ENCODE measurements at regions not wholly inside any gene's neighbourhood (a gene's known extent, or its start where the extent isn't known, plus 50 kb on each side); places are given as distances from the start of the nearest gene placed in this dataset.

DNA sequence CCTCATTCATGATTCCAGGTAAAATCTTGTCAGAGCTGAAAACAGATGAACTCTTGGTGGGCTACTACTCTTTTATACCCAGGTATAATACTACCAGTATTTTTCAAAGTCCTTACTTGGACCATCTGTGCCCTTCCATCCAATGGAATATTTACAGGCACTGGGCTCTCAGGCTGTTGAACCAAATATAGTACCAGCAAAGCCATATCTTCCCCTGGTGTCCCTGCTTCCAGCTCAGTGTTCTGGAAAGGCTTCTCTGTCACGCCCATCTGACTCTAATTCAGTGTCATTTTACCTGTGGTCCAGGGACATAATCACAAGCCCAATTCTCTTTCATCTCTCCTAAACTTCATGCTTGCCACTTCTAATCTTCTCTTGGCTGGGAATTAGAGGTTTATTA is 119.2 kb upstream of the STK17B start:
- no peak overlapping the region for H3K27ac Mint-ChIP-seq

DNA sequence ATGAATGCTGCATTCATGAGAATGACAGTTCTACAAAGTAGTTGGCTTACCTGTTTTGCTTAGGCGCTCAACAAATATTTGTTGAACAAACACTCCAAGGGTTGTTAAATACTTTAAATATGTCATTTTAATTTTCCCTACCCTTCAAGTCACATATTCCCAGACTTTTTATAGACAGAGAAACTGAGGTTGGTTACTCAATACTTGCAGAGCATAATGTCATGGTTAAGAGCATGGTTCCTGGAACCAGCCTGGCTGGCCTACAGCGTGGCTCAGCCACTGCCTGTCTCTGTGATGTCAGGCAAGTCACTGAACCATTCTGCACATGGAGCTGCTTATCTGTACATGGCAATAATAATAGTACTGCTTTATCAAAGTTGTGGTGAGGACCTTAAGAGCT is 120.0 kb upstream of the STK17B start:
- no peaks in the 10 kb centered on the region for H3K9me3 ChIP-seq (ENCODE audit: low read depth)
- no peaks in the 10 kb centered on the region for H3K79me2 ChIP-seq (ENCODE audit: low read depth)
- Mint-ChIP-seq H3K36me3 (peaks cover 3% of the 10 kb centered on the region), H3K9me3 (no peaks in the 10 kb centered on the region), H3K4me1 (peaks cover 3% of the 10 kb centered on the region), H3K4me3 (no peak overlapping the region), H3K27ac (no peak overlapping the region), H3K27me3 (ENCODE audit: insufficient read depth, low read depth) (no peaks in the 10 kb centered on the region)
- H3K36me3 ChIP-seq: no peaks in the 10 kb centered on the region
- no peak overlapping the region for H3K4me2 ChIP-seq
- H3K4me1 ChIP-seq: no peaks in the 10 kb centered on the region
- H4K20me1 ChIP-seq (ENCODE audit: low read depth): no peaks in the 10 kb centered on the region
- H3F3A ChIP-seq (ENCODE audit: low read depth): no peaks in the 10 kb centered on the region
- no peak overlapping the region for H3K27ac ChIP-seq
- no peak overlapping the region for H3K9ac ChIP-seq
- no peaks in the 10 kb centered on the region for H3K27me3 ChIP-seq
- DNase-seq (ENCODE audit: low spot score): no peak
- no peak overlapping the region for H2AFZ ChIP-seq (replicated peaks)
- no peak overlapping the region for H3K4me3 ChIP-seq
- no peak for TF ChIP-seq EZH2phosphoT487 (IDR thresholded peaks at IDR 0.05)
- TF ChIP-seq EZH2 (IDR thresholded peaks at IDR 0.05): no peak
- TF ChIP-seq, protein P1, sequence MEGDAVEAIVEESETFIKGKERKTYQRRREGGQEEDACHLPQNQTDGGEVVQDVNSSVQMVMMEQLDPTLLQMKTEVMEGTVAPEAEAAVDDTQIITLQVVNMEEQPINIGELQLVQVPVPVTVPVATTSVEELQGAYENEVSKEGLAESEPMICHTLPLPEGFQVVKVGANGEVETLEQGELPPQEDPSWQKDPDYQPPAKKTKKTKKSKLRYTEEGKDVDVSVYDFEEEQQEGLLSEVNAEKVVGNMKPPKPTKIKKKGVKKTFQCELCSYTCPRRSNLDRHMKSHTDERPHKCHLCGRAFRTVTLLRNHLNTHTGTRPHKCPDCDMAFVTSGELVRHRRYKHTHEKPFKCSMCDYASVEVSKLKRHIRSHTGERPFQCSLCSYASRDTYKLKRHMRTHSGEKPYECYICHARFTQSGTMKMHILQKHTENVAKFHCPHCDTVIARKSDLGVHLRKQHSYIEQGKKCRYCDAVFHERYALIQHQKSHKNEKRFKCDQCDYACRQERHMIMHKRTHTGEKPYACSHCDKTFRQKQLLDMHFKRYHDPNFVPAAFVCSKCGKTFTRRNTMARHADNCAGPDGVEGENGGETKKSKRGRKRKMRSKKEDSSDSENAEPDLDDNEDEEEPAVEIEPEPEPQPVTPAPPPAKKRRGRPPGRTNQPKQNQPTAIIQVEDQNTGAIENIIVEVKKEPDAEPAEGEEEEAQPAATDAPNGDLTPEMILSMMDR (IDR thresholded peaks at IDR 0.05): no peak

More for the DNA sequence above, 119.2 kb upstream of the STK17B start:
- no peak overlapping the region for H2AFZ ChIP-seq (replicated peaks)
- H3K9me3 ChIP-seq (ENCODE audit: low read depth): no peaks in the 10 kb centered on the region
- H3K4me3 ChIP-seq: no peak overlapping the region
- Mint-ChIP-seq H3K9me3 (no peaks in the 10 kb centered on the region), H3K36me3 (peaks cover 3% of the 10 kb centered on the region), H3K4me1 (peaks cover 3% of the 10 kb centered on the region), H3K27me3 (ENCODE audit: insufficient read depth, low read depth) (no peaks in the 10 kb centered on the region), H3K4me3 (no peak overlapping the region)
- no peak overlapping the region for H3K9ac ChIP-seq
- DNase-seq (ENCODE audit: low spot score): no peak
- H3K27me3 ChIP-seq: no peaks in the 10 kb centered on the region
- no peak overlapping the region for H3K27ac ChIP-seq
- H3F3A ChIP-seq (ENCODE audit: low read depth): no peaks in the 10 kb centered on the region
- TF ChIP-seq, protein P1 (IDR thresholded peaks at IDR 0.05): no peak
- no peak for TF ChIP-seq EZH2phosphoT487 (IDR thresholded peaks at IDR 0.05)
- no peaks in the 10 kb centered on the region for H4K20me1 ChIP-seq (ENCODE audit: low read depth)
- H3K4me1 ChIP-seq: no peaks in the 10 kb centered on the region
- H3K79me2 ChIP-seq (ENCODE audit: low read depth): no peaks in the 10 kb centered on the region
- no peaks in the 10 kb centered on the region for H3K36me3 ChIP-seq
- no peak overlapping the region for H3K4me2 ChIP-seq

DNA sequence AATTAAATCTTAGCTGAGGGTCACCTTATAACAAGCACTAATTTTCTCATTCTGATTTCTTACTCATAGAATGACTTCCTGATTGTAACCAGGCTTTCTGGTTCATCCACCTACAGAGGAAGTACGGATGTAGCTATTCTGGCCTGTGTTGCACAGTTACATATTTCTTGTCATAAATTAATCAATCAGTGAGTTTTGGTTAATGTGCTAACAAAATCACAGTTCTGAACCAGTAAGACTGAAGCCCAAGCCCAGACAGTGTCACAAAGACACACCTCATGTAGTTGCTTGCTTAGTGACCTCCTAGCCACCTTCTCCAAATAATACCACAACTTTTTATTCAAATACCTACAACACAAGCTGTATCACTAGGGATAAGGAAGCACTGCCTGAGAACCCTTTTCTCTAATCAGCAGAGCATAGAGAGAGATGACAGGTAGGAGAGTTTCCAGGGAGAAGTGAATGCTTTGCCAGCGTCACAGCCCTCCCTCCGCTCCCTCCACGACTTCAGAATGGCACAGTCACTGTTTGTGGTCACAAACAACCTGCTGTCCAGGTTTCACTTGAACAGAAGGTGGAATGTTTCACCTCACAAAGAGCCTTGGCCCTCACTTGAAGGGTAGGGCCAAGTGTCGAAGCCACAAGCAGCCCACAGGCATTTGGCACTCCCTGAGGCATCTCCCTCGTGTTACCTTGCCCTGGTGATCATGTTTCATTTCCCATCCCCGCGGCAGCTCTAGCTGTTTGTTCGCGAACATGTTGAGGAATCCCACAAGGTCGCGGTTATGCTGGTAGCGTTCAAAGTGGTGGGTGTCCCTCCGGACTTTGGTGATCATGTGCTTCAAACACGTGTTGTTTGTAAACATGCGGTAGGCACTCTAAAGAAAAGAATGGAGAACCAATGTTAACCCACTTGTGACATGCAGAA is 120.8 kb upstream of the STK17B start:
- no peak overlapping the region for H3K27ac Mint-ChIP-seq
- no peaks in the 10 kb centered on the region for H3K27me3 Mint-ChIP-seq (ENCODE audit: insufficient read depth, low read depth)
- no peak overlapping the region for H2AFZ ChIP-seq (replicated peaks)
- H3K4me1 Mint-ChIP-seq: peaks cover 3% of the 10 kb centered on the region
- no peak overlapping the region for H3K4me2 ChIP-seq
- H3F3A ChIP-seq (ENCODE audit: low read depth): no peaks in the 10 kb centered on the region
- H3K79me2 ChIP-seq (ENCODE audit: low read depth): no peaks in the 10 kb centered on the region
- H3K27me3 ChIP-seq: no peaks in the 10 kb centered on the region
- H3K9me3 Mint-ChIP-seq: no peaks in the 10 kb centered on the region
- DNase-seq (ENCODE audit: low spot score): no peak
- H4K20me1 ChIP-seq (ENCODE audit: low read depth): no peaks in the 10 kb centered on the region
- no peak overlapping the region for H3K4me3 Mint-ChIP-seq
- H3K27ac ChIP-seq: no peak overlapping the region
- TF ChIP-seq, protein P1 (IDR thresholded peaks at IDR 0.05): no peak
- TF ChIP-seq EZH2phosphoT487 (IDR thresholded peaks at IDR 0.05) (no peak), EZH2 (IDR thresholded peaks at IDR 0.05) (no peak)
- peaks cover 3% of the 10 kb centered on the region for H3K36me3 Mint-ChIP-seq
- no peak overlapping the region for H3K9ac ChIP-seq
- H3K4me3 ChIP-seq: no peak overlapping the region
- H3K36me3 ChIP-seq: no peaks in the 10 kb centered on the region
- H3K4me1 ChIP-seq: no peaks in the 10 kb centered on the region
- no peaks in the 10 kb centered on the region for H3K9me3 ChIP-seq (ENCODE audit: low read depth)
